GM12892 (cell line): ENCODE measurements at regions not wholly inside any gene's neighbourhood (a gene's known extent, or its start where the extent isn't known, plus 50 kb on each side); places are given as distances from the start of the nearest gene placed in this dataset.

Source experiments
- POLR2A ChIP-seq: IDR thresholded peaks from 2 replicates; pipeline ENCODE4 v1.6.1; 2011; ENCODE audit warnings: low read depth, low read length, control low read depth
- POLR2AphosphoS5 ChIP-seq: IDR thresholded peaks from 2 replicates; pipeline ENCODE4 v1.6.1; 2011; ENCODE audit warnings: low read depth, low read length, control low read depth

DNA sequence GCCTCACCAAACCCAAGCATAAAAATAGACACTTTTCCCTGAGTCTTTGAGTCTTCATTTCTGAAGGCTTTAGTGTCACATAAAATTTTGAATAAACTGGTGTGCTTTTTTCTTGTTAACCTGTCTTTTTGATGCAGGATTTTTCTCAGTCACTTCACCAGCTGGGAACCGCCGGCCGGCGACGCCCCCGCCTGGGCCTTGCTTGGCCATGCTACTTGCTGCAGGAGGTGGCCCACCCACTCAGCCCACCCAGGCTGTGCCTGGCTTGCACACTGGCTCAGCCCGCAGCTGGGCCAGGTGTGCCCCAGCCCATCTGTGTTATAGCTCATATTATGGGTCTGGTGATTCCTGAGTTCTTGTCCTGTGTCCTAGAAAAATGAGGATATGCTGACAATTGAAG, 247.4 kb upstream of the CACNA2D1 start:
- TF ChIP-seq POLR2A (no peak), POLR2AphosphoS5 (no peak)
